GM18499 (cell line): ENCODE measurements at regions not wholly inside any gene's neighbourhood (a gene's known extent, or its start where the extent isn't known, plus 50 kb on each side); places are given as distances from the start of the nearest gene placed in this dataset.

Experiments used
- ATAC-seq: cut with Tn5 transposase; IDR thresholded peaks from one replicate; pipeline ENCODE4 v1.9.1; 2021; ENCODE audit warnings: moderate number of reproducible peaks; ENCODE audit not compliant: insufficient read depth, unreplicated experiment

GRCh38 chr7:124440081-124440480, 325.5 kb downstream of the GPR37 start:
- no peak for ATAC-seq

- no peak for ATAC-seq
Observed at GRCh38 chr7:124432009-124432578, 333.5 kb downstream of the GPR37 start.

GRCh38 chr7:124429923-124430322, 335.7 kb downstream of the GPR37 start:
- no peak for ATAC-seq

- ATAC-seq = no peak
Observed at GRCh38 chr7:124428781-124429180, 336.8 kb downstream of the GPR37 start.

- ATAC-seq = no peak
Observed at GRCh38 chr7:124426621-124427020, 339.0 kb downstream of the GPR37 start.

- no peak for ATAC-seq
Observed at GRCh38 chr7:124423863-124424262, 341.7 kb downstream of the GPR37 start.

- no peak for ATAC-seq
Observed at GRCh38 chr7:124422081-124422480, 343.5 kb downstream of the GPR37 start.

GRCh38 chr7:124420367-124420766, 345.2 kb downstream of the GPR37 start:
- no peak for ATAC-seq

- ATAC-seq = no peak
Observed at GRCh38 chr7:124413029-124413428, 352.6 kb downstream of the GPR37 start.

GRCh38 chr7:124412531-124412930, 353.1 kb downstream of the GPR37 start:
- ATAC-seq = no peak

GRCh38 chr7:124411796-124412195, 353.8 kb downstream of the GPR37 start:
- no peak for ATAC-seq

- ATAC-seq = no peak
Observed at GRCh38 chr7:124403587-124403986, 362.0 kb downstream of the GPR37 start.

- no peak for ATAC-seq
Observed at GRCh38 chr7:124403112-124403511, 362.5 kb downstream of the GPR37 start.

GRCh38 chr7:124399941-124400340, 365.7 kb downstream of the GPR37 start:
- ATAC-seq = peak; percentile 53

GRCh38 chr7:124398937-124399552, 366.2 kb upstream of the TMEM229A start:
- ATAC-seq = no peak

GRCh38 chr7:124397134-124397533, 364.3 kb upstream of the TMEM229A start:
- no peak for ATAC-seq

- no peak for ATAC-seq
Observed at GRCh38 chr7:124390301-124390700, 357.4 kb upstream of the TMEM229A start.

- no peak for ATAC-seq
Observed at GRCh38 chr7:124388751-124389150, 355.9 kb upstream of the TMEM229A start.

- no peak for ATAC-seq
Observed at GRCh38 chr7:124387056-124387455, 354.2 kb upstream of the TMEM229A start.

- ATAC-seq = no peak
Observed at GRCh38 chr7:124379296-124379695, 346.4 kb upstream of the TMEM229A start.

GRCh38 chr7:124376111-124376510, 343.2 kb upstream of the TMEM229A start:
- ATAC-seq = no peak

- ATAC-seq = no peak
Observed at GRCh38 chr7:124375391-124375790, 342.5 kb upstream of the TMEM229A start.
